AG09319 (cell line): ENCODE measurements at regions not wholly inside any gene's neighbourhood (a gene's known extent, or its start where the extent isn't known, plus 50 kb on each side); places are given as distances from the start of the nearest gene placed in this dataset.
"Not testable (repeated sequence)": the region's sequence is repeated elsewhere in the genome, so short reads cannot be mapped to it uniquely, and the experiment has no call there.

Source experiments
- DNase-seq: peaks from one replicate; pipeline ENCODE4 v3.0.0-alpha.2; 2010; ENCODE audit warnings: low read depth; ENCODE audit errors: extremely low read depth
- CTCF ChIP-seq: IDR thresholded peaks from 2 replicates; pipeline ENCODE4 v1.5.1; 2011; ENCODE audit warnings: low read depth, mild to moderate bottlenecking, inconsistent platforms, low read length, moderate library complexity

GRCh38 chr10:63689768-63690167 is 168.6 kb downstream of the REEP3 start:
- DNase-seq: no peak
- no peak for TF ChIP-seq CTCF

GRCh38 chr10:63692220-63692896 is 171.2 kb downstream of the REEP3 start:
- TF ChIP-seq CTCF: no peak
- DNase-seq: no peak

- DNase-seq: not testable (repeated sequence)
Observed at GRCh38 chr10:63693021-63693420, 171.8 kb downstream of the REEP3 start.

- no peak for DNase-seq
- no peak for TF ChIP-seq CTCF
Observed at GRCh38 chr10:63696205-63696604, 175.0 kb downstream of the REEP3 start.

- no peak for TF ChIP-seq CTCF
- no peak for DNase-seq
Observed at GRCh38 chr10:63697956-63698786, 177.0 kb downstream of the REEP3 start.

- DNase-seq: no peak
- TF ChIP-seq CTCF: no peak
Observed at GRCh38 chr10:63698787-63699150, 177.6 kb downstream of the REEP3 start.

GRCh38 chr10:63699785-63700613 is 178.8 kb downstream of the REEP3 start:
- peak; percentile 87 for DNase-seq
- TF ChIP-seq CTCF: no peak
